Stimulated activated CD4-positive, alpha-beta T cell treated with anti-CD3 and anti-CD28 coated beads, TNF-alpha, amount 100 ng/mL, for 48 hours (primary cell): ENCODE measurements at regions not wholly inside any gene's neighbourhood (a gene's known extent, or its start where the extent isn't known, plus 50 kb on each side); places are given as distances from the start of the nearest gene placed in this dataset.
"Not testable (repeated sequence)": the region's sequence is repeated elsewhere in the genome, so short reads cannot be mapped to it uniquely, and the experiment has no call there.

Experiments
- DNase-seq, 3 donors: peaks; one replicate each; pipeline ENCODE4 v3.0.0-alpha.2; 2020; ENCODE audit warnings: low read depth in 3 of 3

DNA sequence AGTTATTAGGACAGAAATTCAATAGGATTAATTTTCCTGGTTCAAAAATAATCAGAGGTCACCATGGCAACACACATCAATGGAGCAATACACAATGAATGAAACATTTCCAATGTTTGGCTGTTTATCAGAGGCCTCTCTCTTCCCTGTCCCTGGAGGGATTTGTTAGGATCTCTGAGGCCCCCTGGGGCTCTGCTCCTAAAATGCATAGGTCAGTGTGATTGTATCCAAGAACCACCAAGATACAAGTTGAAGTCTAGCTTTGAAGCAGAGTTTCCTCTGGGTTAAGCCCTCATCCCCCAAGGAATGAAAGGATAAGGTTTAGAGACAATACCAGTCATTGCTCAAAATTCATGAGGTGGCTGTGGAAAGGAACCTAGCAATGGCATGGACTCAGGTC, 561.2 kb upstream of the C16orf82 start:
- DNase-seq: no peak

DNA sequence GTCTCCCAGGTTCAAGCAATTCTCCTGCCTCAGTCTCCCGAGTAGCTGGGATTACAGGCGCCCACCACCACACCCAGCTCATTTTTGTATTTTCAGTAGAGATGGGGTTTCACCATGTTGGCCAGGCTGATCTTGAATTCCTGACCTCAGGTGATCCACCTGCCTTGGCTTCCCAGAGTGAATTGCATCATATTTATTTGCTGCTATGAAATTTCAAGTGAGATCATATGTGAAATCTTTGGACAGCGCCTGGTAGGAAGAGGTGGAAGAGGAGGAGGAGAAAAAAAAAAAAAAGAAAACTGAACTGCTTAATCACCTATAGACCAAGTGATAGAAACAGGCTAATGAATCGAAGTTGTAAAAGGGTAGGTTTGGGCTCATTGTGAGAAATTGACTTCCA, 557.8 kb upstream of the C16orf82 start:
- not testable (repeated sequence) for DNase-seq

DNA sequence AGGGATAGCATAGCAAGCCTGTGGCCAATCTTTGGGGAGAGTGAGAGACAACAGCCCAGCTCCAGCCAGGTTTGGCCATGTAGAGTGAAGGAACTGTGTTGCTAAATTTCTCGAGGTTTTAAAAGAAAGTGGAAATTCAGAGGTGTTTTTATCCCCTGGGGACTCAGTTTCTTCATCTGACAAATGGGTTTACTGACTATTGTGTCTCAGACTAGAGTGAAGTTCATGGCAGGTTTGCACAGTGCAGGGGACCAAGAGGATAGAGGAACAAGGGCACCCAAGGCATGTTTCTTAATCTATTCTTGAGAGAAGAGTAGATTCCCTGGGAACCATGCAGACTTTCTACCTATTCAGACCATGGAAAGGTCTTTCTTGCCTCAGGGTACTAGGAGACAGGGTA, 555.8 kb upstream of the C16orf82 start:
- DNase-seq: no peak

DNA sequence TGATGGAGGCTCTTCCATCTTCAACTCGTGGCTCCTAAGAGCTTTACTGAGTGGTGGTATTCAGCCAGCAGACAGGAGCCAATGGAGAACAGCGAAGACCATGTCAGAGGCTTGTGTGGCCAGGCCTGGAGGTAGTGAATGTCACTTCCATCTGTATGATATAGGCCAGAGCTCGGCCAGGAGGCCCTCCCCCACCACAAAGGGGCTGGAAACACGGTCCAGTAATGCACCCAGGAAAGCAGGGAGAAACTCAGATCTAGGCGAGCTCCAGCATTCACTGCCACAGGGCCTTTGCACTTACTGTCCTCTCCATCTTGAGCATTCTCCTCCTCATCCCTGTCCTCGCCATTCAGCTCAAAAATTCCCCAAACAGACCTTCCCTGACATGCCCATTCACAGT, 555.3 kb upstream of the C16orf82 start:
- DNase-seq: no peak

DNA sequence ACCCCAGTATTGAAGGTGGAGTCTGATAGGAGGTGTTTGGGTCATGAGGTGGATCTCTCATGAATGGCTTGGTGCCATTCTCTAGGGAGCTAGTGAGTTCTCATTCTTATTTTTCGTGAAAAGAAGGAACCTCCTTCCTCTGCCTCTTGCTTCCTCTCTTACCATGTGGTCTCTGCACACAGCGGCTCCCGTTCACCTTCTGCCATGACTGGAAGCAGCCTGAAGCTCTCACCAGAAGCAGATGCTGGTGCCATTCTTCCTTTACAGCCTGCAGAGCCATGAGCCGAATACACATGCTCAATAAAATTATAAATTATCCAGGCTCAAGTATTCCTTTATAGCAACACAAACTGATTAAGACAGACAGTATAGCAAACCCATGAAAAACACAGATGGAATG, 545.1 kb upstream of the C16orf82 start:
- DNase-seq: no peak

DNA sequence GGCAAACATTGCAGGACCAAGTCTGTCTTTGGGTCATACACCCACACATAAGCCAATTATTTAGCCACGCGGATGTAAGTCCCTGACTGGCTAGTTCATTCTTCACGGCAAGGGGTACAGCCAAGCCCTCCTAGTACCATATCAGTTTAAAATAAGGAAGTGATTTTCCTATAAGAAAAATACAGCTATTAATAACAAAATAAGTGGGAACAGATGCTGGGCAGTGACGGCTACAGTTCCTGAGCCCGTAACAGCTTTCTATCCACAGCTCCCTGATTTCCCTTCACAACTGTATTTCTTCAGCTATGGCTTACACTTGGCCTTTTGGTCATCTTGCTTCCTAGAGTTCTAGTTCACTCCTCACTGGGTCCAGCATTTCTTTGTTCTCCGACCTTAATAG, 542.4 kb upstream of the C16orf82 start:
- DNase-seq: no peak

DNA sequence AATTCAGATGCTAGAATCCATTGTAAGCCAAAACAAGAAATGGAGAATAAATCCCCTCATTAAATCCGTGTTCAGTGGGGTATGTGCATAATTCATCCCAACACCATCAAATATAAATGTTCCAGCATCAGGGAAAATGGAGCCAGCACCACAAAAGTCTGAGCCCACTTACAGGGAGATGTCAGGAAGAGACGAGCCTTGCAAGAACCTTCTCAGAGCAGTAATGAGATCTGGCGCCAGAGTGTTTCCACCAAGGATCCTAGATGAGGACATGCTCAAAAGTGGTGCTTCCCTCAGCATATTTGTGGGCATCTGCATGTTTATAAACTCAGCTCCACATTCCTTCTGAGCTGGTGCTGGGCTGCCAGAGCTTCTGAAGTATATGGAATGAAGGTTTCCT, 541.9 kb upstream of the C16orf82 start:
- no peak for DNase-seq

DNA sequence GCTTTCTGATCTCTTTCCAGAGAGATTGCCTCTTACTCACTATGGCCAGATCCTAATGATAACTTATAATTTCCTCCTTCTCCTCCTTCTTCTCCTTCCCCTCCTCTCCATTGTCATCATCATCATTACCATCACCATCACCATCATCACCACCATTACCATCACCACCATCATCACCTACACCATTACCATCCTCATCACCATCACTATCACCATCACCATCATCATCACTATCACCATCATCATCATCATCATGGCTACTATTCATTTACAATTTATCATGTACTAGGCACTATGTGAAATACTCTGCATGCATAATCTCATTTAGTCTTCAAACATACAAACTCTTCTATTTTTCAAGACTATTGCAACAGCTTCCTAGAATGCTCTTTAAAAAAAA, 540.9 kb upstream of the C16orf82 start:
- DNase-seq: no peak

DNA sequence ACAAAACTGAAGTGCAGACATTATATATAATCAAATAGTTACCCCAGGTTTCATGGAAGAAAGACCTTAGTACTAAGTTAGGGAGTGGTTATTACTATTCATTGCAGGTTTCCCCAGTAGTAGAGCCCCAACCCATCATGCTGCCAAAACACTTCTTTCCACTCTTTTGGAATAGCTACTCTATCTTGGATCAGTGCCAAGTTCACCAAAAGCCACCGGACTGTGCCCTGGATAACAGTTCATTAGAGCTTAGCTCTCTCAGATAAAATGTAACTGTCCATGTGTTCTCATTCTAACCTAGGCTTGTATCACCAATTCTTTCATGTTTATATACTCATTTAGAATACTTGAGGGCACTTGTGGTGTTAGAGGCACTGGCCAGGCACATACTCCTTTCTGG, 540.1 kb upstream of the C16orf82 start:
- DNase-seq: no peak

DNA sequence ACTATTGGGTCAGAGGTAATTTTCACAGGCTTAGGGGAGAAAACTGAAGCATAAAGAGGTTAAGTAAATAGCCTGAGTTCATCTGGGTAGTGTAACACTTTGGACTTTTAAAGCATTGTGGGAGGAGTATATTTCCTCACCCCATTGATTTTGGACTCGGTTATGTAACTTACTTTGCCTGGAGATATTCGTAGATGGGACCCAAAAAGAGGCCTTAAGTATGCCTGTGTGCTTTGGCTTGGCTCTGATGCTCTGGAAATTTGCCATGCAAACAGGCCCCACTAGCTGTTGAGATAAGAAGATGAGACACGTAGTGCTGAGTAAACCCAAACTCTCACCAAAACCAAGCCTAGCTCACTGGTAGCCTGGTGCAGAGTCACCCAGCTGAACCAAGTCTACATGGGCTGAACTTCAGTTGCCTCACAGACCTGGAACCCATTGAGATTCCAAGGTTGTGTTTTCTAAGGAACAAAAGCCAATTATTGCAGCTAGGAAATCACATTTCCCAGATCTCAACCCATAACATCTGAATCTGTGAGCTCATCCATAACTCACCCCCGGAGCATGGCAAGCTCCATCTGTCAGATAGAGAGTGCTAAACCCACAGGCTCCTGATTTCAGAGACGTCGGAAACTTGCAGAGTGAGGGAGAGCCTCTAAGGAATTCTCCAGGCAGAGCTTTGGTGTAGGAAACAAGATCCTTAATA, 536.0 kb upstream of the C16orf82 start:
- no peak for DNase-seq

DNA sequence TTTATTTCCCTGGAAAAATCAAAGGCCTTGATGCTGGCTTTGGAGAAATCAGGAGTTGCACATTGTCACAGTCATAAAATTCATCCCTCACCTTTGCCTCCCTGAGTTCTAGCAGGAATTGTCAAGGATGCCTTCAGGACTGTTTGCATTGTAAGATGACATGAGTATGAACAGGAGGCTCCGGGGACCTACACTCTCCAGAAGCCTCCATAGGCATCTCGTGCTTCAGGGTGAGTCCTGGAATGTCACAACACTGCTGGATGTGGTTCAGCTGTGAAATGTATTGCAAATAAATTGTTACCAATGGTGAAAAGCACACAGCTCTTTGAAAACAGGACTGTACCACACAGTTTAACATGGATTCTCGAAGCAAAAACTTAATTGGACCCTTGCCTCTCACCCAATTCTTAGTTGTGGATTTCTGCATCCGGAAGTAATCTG, 535.4 kb upstream of the C16orf82 start:
- no peak for DNase-seq

DNA sequence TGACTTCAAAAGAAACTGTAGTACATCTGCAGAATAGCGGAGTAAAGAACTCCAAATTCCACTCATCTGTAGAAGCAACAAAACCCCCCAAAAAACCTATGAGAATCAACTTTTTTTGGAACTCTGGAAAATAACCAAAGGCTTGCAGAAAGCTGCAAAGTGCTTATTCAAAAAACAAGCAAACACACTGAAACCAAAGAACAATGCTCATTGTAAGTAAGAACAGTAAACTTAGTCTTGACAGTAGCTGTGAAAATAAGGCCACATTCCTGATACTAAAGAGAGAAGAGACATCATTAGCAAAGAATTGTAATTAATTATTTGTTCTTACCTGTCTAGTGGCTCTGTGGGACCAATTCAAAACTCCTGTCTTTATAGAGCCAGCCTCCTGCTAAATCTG, 534.3 kb upstream of the C16orf82 start:
- DNase-seq: no peak

DNA sequence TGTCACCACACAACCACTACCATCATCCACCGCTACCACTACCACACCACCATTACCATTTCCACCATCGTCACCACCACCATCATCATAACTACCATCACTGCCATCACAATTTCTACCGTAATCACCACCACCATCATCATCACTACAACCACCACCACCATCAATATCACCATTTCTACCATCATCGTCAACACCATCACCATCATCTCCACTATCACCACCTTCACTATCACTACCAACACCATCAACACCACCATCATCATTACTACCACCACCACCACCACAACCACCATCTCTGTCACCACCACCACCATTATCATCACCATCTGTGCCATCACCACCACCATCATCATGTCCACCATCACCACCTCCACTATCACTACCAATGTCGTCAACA, 524.5 kb upstream of the C16orf82 start:
- no peak for DNase-seq

DNA sequence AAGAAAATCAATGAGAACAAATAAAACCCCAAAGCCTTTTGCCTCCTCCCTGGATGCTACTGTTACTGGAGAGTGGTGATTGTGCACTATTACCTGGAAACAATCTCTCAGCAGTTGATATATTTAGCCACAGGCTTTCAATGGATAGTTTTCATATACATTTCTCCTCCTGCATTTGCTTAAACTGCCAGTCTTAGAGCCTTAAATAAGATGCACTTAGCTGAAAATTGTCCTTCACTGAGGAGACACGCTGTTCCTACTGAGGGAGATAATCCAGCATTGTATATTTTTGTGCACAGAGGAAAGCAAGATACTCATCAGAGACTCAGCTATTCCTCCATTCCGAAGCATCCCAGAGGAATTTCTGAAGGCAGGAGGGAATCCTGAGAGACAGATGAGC, 520.2 kb upstream of the C16orf82 start:
- no peak for DNase-seq

DNA sequence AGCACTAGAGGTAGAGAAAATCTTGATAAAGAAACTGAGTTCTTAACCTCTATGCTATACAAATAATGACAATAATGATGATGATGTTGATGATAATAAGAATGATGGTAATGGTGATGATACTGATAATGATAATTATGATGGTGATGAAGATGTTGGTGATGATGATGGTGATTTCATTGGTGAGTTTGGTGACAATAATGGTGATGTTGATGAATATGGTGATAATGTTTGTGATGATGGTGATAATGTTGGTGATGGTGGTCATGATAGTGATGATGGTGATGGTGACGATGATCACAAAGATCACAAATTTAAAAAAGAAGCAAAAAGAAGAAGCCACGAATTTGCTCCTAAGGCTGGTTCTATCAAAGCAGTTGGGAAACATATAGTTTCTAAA, 519.0 kb upstream of the C16orf82 start:
- no peak for DNase-seq

DNA sequence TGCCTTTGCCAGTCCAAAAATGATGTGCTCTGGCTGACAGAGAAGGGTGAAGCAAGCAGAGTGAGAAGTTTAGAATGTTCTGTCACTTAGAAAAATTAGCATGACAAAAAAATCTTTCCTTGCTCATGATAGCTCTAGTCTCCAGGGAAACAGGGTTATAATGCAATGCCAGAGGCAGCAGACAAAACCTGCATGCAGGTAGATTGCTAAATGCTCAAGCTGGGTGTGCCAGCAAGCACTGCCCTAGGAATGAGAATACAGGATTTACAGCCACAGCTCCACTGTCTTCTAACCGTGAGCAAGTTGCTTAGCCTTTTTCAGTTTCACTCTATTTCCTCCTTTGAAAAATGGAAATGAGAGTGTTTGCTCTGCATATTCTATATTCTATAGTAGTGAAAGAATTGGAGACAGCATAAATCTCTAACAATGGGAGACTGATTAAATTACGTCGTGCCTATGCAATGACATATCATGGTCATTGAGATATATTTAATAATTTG, 516.6 kb upstream of the C16orf82 start:
- no peak for DNase-seq

DNA sequence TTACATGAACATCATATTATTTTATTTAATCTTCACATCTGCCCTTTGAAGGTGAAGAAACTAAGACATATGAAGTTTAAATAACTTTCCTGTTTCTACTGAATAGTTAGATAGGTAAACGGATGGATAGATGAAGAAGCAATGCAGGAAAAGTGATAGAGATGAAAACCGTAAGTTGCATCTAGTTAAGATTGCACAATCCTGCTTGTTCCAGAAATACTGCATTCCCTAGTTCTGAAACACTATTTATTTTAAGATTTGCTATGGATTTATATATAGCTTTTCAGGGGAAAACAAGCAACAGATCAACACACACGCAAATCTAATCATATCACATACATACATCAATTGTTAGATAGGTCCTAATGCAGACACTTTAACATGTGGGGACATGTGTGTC, 512.7 kb upstream of the C16orf82 start:
- no peak for DNase-seq

DNA sequence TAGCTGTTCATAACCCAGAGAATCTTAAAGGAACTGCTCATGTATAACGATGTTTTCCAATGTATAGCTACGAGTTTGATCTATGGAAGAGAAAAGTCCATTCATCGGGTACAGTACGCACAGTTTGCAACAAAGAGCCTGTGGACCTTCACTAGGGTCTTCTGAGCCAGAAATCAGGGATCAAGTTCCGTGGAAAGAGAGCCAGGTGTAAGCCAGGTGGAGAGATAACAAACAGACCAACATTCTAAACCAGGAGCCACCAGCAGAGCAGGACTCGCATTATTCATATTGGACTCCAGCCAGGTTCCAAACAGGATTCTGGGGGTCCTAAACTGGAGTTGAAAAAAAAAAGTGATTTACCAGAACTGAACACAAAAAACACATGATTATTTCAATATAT, 505.4 kb upstream of the C16orf82 start:
- no peak for DNase-seq

DNA sequence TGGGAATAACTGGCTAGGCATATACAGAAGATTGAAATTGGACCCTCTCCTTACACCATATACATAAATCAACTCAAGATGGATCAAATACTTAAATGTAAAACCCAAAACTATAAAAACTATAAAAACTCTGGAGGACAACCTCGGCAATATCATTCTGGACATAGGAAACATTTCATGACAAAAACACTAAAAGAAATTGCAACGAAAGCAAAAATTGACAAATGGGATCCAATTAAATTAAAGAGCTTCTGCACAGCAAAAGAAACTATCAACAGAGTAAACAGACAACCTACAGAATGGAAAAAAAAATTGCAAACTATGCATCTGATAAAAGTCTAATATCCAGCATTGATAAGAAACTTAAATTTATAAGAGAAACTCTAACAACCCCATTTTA, 503.7 kb upstream of the C16orf82 start:
- DNase-seq: no peak

DNA sequence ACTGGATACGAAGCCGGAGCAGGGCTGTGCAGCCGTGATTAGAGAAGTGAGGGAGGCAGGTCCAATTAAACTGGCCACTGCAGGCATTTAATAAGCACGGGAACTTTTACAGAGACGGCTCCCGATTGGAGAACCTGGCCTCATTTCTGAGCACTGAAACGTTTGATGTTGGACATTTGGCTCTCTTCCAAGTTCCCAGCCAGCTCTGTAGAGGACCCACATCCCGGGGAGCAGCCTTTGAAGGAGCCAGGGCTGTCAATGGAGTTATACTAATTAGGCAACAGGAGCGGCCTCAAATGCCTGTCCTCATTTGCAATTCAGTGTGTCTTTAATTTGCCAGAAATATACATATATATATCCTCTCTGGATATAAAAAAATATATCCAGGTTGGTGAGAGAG, 499.4 kb upstream of the C16orf82 start:
- no peak for DNase-seq

DNA sequence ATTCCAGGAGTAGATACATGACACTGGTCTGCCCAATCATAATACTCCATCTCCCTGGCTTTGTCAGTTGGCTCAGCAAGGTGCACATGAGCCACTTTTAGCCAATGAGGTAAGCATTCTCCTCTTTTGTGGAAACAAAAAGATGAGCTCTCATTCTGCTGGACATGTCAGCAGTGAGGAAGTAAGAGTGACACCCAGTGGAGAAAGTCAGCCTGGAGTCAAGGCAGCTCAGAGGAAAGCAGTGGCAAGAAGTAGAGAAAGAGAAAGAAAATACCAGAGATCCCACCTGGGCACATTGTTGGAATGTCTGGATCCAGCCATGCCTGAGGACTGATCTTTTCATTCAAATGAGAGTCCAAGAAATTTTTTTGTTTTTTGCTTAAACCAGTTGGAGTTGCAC, 496.9 kb upstream of the C16orf82 start:
- no peak for DNase-seq

DNA sequence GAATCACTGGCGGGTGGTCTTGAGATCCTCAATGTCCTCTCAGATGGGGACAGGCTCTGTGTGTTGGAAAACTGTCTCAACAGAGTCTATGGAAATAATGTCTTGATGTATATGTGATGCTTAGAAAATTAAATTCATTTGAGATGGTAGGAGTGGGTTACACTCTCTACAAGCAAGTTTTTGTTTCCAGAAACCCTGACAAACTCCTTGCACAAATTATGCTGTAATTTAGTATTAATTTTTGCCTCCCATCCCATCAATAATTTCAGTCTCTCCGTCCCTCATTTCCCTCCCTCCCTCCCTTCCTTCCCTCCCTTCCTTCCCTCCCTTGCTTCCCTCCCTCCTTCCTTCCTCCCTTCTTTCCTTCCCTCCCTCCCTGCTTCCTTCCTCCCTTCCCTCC, 488.0 kb upstream of the C16orf82 start:
- DNase-seq: no peak

DNA sequence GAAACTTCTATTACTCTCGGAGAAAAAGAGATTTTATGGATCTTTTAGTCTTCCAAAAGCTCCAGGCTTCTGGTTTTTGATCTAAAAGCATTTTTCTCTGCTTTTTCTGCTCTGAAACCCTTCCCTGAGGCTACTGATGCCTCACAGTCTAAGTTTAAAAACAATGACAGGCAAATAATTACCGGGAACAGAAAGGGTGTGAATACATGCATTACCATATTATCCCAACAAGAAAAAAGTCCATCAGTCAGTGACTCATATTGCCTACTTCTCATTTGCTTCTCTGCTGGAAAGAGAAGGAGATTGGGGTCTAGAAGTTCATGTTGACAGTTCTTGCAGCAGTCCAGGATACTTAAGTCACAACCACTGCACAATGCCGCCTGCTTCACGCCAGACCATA, 482.9 kb upstream of the C16orf82 start:
- no peak for DNase-seq

DNA sequence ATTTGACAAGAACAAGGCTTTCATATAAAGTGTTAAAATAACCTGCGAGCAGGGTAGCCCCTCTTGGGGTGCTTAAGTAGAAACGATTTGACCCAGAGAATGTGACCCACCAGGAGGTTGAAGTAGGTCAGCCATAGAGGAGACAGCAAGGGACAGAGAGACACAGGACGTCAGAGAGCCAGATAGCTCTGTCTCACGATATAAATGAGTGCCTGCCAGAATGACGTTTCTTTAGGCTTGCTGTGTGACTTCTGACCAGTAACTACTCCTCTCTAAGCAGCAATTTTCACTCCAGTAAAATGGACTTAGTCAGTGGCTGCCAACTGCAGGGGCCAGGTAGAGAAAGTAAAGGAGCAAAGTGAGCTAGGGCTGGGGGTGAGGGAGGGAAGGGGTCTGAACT, 473.0 kb upstream of the C16orf82 start:
- no peak for DNase-seq
